Ectodermal cell (in vitro differentiated cells): ENCODE measurements at regions not wholly inside any gene's neighbourhood (a gene's known extent, or its start where the extent isn't known, plus 50 kb on each side); places are given as distances from the start of the nearest gene placed in this dataset.

Experiments
- H3K27ac ChIP-seq: 2 replicates; pipeline ENCODE4 v1.7.0; 2013; ENCODE audit warnings: mild to moderate bottlenecking, low read depth, low read length; ENCODE audit not compliant: insufficient read depth, poor library complexity, severe bottlenecking
- H3K27me3 ChIP-seq: 2 replicates; pipeline ENCODE4 v1.7.0; 2013; ENCODE audit warnings: mild to moderate bottlenecking, low read length; ENCODE audit not compliant: insufficient read depth, control insufficient read depth, poor library complexity, severe bottlenecking
- H3K36me3 ChIP-seq: one replicate; pipeline ENCODE4 v1.7.0; 2013; ENCODE audit warnings: low read length; ENCODE audit not compliant: control insufficient read depth, insufficient read depth
- H3K4me1 ChIP-seq: one replicate; pipeline ENCODE4 v1.7.0; 2013; ENCODE audit warnings: low read length; ENCODE audit not compliant: control insufficient read depth, insufficient read depth
- H3K4me3 ChIP-seq: 2 replicates; pipeline ENCODE4 v1.7.0; 2013; ENCODE audit warnings: low read depth, low read length, control low read depth; ENCODE audit not compliant: insufficient read depth
- H3K9me3 ChIP-seq: 2 replicates; pipeline ENCODE4 v1.7.0; 2013; ENCODE audit warnings: mild to moderate bottlenecking, low read length, moderate library complexity; ENCODE audit not compliant: control insufficient read depth
- WGBS, 2 experiments: methylation state at CpG; one replicate each; pipeline ENCODE4 v1.1.7; 2013; ENCODE audit warnings: missing lambda C conversion rate in 2 of 2; 5-methylcytosine and 5-hydroxymethylcytosine counted together

GRCh38 chr6:132907231-132907630, 92.9 kb downstream of the RPS12 start:
- no peaks in the 10 kb centered on the region for H3K4me1 ChIP-seq
- no peak overlapping the region for H3K27ac ChIP-seq
- H3K36me3 ChIP-seq: no peaks in the 10 kb centered on the region
- H3K4me3 ChIP-seq: no peak overlapping the region
- no peaks in the 10 kb centered on the region for H3K9me3 ChIP-seq
- WGBS, 2 experiments: 88 to 93% methylated on average over 1 of the region's 1 CpG
- H3K27me3 ChIP-seq: no peaks in the 10 kb centered on the region

- no peak overlapping the region for H3K27ac ChIP-seq
Measured at GRCh38 chr6:132907914-132908313, 93.5 kb downstream of the RPS12 start.

GRCh38 chr6:132909742-132910141, 95.4 kb downstream of the RPS12 start:
- no peaks in the 10 kb centered on the region for H3K9me3 ChIP-seq
- no peak overlapping the region for H3K27ac ChIP-seq
- no peaks in the 10 kb centered on the region for H3K27me3 ChIP-seq
- no peak overlapping the region for H3K4me3 ChIP-seq
- H3K36me3 ChIP-seq: no peaks in the 10 kb centered on the region
- WGBS, 2 experiments: 82 to 100% methylated on average over 1 of the region's 1 CpG
- no peaks in the 10 kb centered on the region for H3K4me1 ChIP-seq

More at GRCh38 chr6:132907914-132908313, 93.5 kb downstream of the RPS12 start:
- Histone ChIP-seq H3K36me3 (no peaks in the 10 kb centered on the region), H3K4me1 (no peaks in the 10 kb centered on the region), H3K9me3 (no peaks in the 10 kb centered on the region), H3K4me3 (no peak overlapping the region), H3K27me3 (no peaks in the 10 kb centered on the region)
- WGBS, 2 experiments: 95 to 97% methylated on average over 4 to 6 of the region's 7 CpGs

- no peak overlapping the region for H3K4me3 ChIP-seq
- H3K27ac ChIP-seq: no peak overlapping the region
- H3K4me1 ChIP-seq: no peaks in the 10 kb centered on the region
- H3K27me3 ChIP-seq: no peaks in the 10 kb centered on the region
- H3K9me3 ChIP-seq: no peaks in the 10 kb centered on the region
- 79 to 81% methylated on average over 1 of the region's 2 CpGs for WGBS, 2 experiments
- H3K36me3 ChIP-seq: no peaks in the 10 kb centered on the region
Measured at GRCh38 chr6:132910759-132911158, 96.4 kb downstream of the RPS12 start.

- peaks cover 7% of the 10 kb centered on the region for H3K4me1 ChIP-seq
- H3K9me3 ChIP-seq: no peaks in the 10 kb centered on the region
- no peaks in the 10 kb centered on the region for H3K27me3 ChIP-seq
- WGBS, 2 experiments: 72 to 74% methylated on average over 4 of the region's 4 CpGs
- H3K27ac ChIP-seq: no peak overlapping the region
- H3K36me3 ChIP-seq: no peaks in the 10 kb centered on the region
- no peak overlapping the region for H3K4me3 ChIP-seq
Measured at GRCh38 chr6:132919045-132919860, 104.9 kb downstream of the RPS12 start.

- no peak overlapping the region for H3K27ac ChIP-seq
- peaks cover 4% of the 10 kb centered on the region for H3K4me1 ChIP-seq
- H3K36me3 ChIP-seq: no peaks in the 10 kb centered on the region
- no peak overlapping the region for H3K4me3 ChIP-seq
- WGBS, 2 experiments: 87 to 93% methylated on average over 4 of the region's 4 CpGs
- H3K9me3 ChIP-seq: no peaks in the 10 kb centered on the region
- no peaks in the 10 kb centered on the region for H3K27me3 ChIP-seq
Measured at GRCh38 chr6:132927713-132928112, 113.3 kb downstream of the RPS12 start.

GRCh38 chr6:132929141-132929540, 114.8 kb downstream of the RPS12 start:
- H3K27me3 ChIP-seq: no peaks in the 10 kb centered on the region
- peaks cover 13% of the 10 kb centered on the region for H3K4me1 ChIP-seq
- H3K4me3 ChIP-seq: no peak overlapping the region
- H3K9me3 ChIP-seq: no peaks in the 10 kb centered on the region
- no peaks in the 10 kb centered on the region for H3K36me3 ChIP-seq
- no peak overlapping the region for H3K27ac ChIP-seq
- WGBS, 2 experiments: 79 to 87% methylated on average over 3 to 4 of the region's 4 CpGs

- Histone ChIP-seq H3K27me3 (no peaks in the 10 kb centered on the region), H3K4me3 (no peak overlapping the region), H3K4me1 (peaks cover 18% of the 10 kb centered on the region), H3K27ac (no peak overlapping the region), H3K36me3 (no peaks in the 10 kb centered on the region), H3K9me3 (no peaks in the 10 kb centered on the region)
- 83 to 86% methylated on average over 6 of the region's 6 CpGs for WGBS, 2 experiments
Measured at GRCh38 chr6:132931313-132931712, 116.9 kb downstream of the RPS12 start.

- no peaks in the 10 kb centered on the region for H3K9me3 ChIP-seq
- H3K36me3 ChIP-seq: no peaks in the 10 kb centered on the region
- WGBS, 2 experiments: 50 to 64% methylated on average over 4 to 5 of the region's 5 CpGs
- peaks cover 18% of the 10 kb centered on the region for H3K4me1 ChIP-seq
- no peak overlapping the region for H3K4me3 ChIP-seq
- H3K27ac ChIP-seq: no peak overlapping the region
- H3K27me3 ChIP-seq: no peaks in the 10 kb centered on the region
Measured at GRCh38 chr6:132931936-132932514, 117.7 kb downstream of the RPS12 start.

- no peak overlapping the region for H3K4me3 ChIP-seq
- peaks cover 18% of the 10 kb centered on the region for H3K4me1 ChIP-seq
- H3K9me3 ChIP-seq: no peaks in the 10 kb centered on the region
- H3K27me3 ChIP-seq: no peaks in the 10 kb centered on the region
- 78 to 88% methylated on average over 9 of the region's 9 CpGs for WGBS, 2 experiments
- no peaks in the 10 kb centered on the region for H3K36me3 ChIP-seq
- peak overlapping the region; percentile 74 for H3K27ac ChIP-seq
Measured at GRCh38 chr6:132932588-132932987, 118.2 kb downstream of the RPS12 start.
